ENCODE measurements at regions not wholly inside any gene's neighbourhood (a gene's known extent, or its start where the extent isn't known, plus 50 kb on each side); places are given as distances from the start of the nearest gene placed in this dataset.
A peak's percentile ranks its signal among the peaks of the same experiment; 100 is the strongest.

GRCh38 chr5:129342796-129343195 is 117.3 kb upstream of the ADAMTS19 start:
- DNase-seq, result no peak

GRCh38 chr5:129345213-129345924 is 114.7 kb upstream of the ADAMTS19 start:
- no peak for DNase-seq

GRCh38 chr5:129356846-129357245 is 103.3 kb upstream of the ADAMTS19 start:
- DNase-seq, result no peak

- DNase-seq, result no peak
These were observed 102.0 kb upstream of the ADAMTS19 start for GRCh38 chr5:129358069-129358468.

- DNase-seq, result no peak
These were observed 100.6 kb upstream of the ADAMTS19 start for GRCh38 chr5:129359450-129359849.

- no peak for DNase-seq
These were observed 98.6 kb upstream of the ADAMTS19 start for GRCh38 chr5:129361441-129362025.

GRCh38 chr5:129362456-129362855 is 97.6 kb upstream of the ADAMTS19 start:
- DNase-seq, result no peak

- no peak for DNase-seq
These were observed 96.1 kb upstream of the ADAMTS19 start for GRCh38 chr5:129363991-129364390.

- DNase-seq, result no peak
These were observed 92.2 kb upstream of the ADAMTS19 start for GRCh38 chr5:129367883-129368282.

GRCh38 chr5:129372025-129372424 is 88.1 kb upstream of the ADAMTS19 start:
- DNase-seq, result no peak

GRCh38 chr5:129377504-129377903 is 82.6 kb upstream of the ADAMTS19 start:
- peak; percentile 10 for DNase-seq

- DNase-seq, result no peak
These were observed 81.1 kb upstream of the ADAMTS19 start for GRCh38 chr5:129378961-129379360.

- DNase-seq, result no peak
These were observed 80.7 kb upstream of the ADAMTS19 start for GRCh38 chr5:129379406-129379805.

- no peak for DNase-seq
These were observed 77.0 kb upstream of the ADAMTS19 start for GRCh38 chr5:129382921-129383672.

GRCh38 chr5:129384193-129384592 is 75.9 kb upstream of the ADAMTS19 start:
- DNase-seq, result no peak

- DNase-seq, result no peak
These were observed 75.4 kb upstream of the ADAMTS19 start for GRCh38 chr5:129384736-129385135.

- DNase-seq, result no peak
These were observed 72.2 kb upstream of the ADAMTS19 start for GRCh38 chr5:129387944-129388343.

- DNase-seq, result no peak
These were observed 67.4 kb upstream of the ADAMTS19 start for GRCh38 chr5:129392681-129393080.

- DNase-seq, result no peak
These were observed 64.9 kb upstream of the ADAMTS19 start for GRCh38 chr5:129395247-129395646.

- DNase-seq, result no peak
These were observed 61.9 kb upstream of the ADAMTS19 start for GRCh38 chr5:129398026-129398678.

- no peak for DNase-seq
These were observed 61.0 kb upstream of the ADAMTS19 start for GRCh38 chr5:129399069-129399468.

GRCh38 chr5:129400395-129400983 is 59.6 kb upstream of the ADAMTS19 start:
- DNase-seq, result no peak

- DNase-seq, result no peak
These were observed 54.9 kb upstream of the ADAMTS19 start for GRCh38 chr5:129405222-129405621.
